Esophagus squamous epithelium (tissue), 4 donors: ENCODE measurements at regions not wholly inside any gene's neighbourhood (a gene's known extent, or its start where the extent isn't known, plus 50 kb on each side); places are given as distances from the start of the nearest gene placed in this dataset.

Experiments
- CTCF ChIP-seq, 6 experiments: fragments of 450-650 bp in 4 of 6; fragments of 200-600 bp in 2 of 6; sonication (generic) in 2 of 6; IDR thresholded peaks; one replicate each; pipeline ENCODE4 v1.5.1; 2016 to 2019; ENCODE audit warnings: antibody characterized with exemption in 6 of 6, mild to moderate bottlenecking in 4 of 6, moderate library complexity in 4 of 6
- POLR2A ChIP-seq, 4 donors: fragments of 450-650 bp; IDR thresholded peaks; one replicate each; pipeline ENCODE4 v1.6.1; 2017; ENCODE audit warnings: antibody characterized with exemption in 4 of 4, mild to moderate bottlenecking in 4 of 4, moderate library complexity in 3 of 4

DNA sequence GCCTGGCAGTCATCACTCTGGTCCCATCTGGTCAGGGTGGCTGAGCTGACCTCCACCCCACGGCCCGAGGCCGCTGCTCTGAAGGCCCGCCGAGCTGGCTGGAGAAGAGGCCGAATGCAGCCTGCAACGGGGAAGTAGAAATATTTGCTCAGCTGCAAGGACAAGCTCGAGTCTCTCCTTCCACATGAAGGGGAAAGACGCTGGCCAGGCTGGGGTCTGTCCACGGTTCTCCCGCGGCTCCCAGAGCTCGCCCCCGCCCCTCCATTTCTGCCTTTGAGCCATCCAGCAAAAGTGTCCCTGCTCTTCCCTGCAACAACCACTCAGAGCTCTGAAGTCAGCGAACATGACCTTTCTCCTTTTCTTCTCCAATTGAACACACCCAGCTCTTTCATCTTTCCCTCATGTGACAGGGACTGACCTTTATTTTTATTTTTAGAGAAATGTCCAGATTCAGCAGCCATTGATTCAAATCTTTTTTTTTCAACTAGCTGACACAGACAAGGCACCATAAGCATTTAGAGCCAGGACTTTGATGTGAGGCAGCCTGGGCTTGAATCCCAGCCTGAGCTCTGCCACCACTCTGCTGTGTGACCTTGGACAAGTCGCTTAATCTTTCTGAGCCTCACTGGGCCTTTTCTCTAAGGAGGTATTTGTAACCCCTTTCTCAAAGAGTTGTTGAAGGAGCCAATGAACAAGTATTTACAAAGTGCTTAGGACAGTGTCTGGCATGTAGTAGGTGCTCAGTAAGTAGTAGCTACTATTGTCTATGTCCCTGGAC is 149.3 kb upstream of the WNT4 start:
- TF ChIP-seq CTCF (IDR thresholded peaks at IDR 0.05) (no peak), POLR2A (IDR thresholded peaks at IDR 0.05) (no peak)
